K562 (cell line): ENCODE measurements at regions not wholly inside any gene's neighbourhood (a gene's known extent, or its start where the extent isn't known, plus 50 kb on each side); places are given as distances from the start of the nearest gene placed in this dataset.

Experiments
- BRD9 ChIP-seq: fragments of 450-650 bp; IDR thresholded peaks from 2 replicates; pipeline ENCODE4 v1.6.1; 2018; ENCODE audit warnings: low read depth; ENCODE audit not compliant: partially characterized antibody
- CSDE1 ChIP-seq, 2 experiments: fragments of 450-650 bp; IDR thresholded peaks; 2 replicates each; pipeline ENCODE4 v1.6.1; 2016; ENCODE audit warnings: mild to moderate bottlenecking in 1 of 2
- GATA2 ChIP-seq: sonication (generic); formaldehyde crosslinking; IDR thresholded peaks from 2 replicates; pipeline ENCODE4 v1.4.0; 2020; ENCODE audit warnings: mild to moderate bottlenecking, missing genetic modification reagents
- GATAD2A ChIP-seq: fragments of 450-650 bp; IDR thresholded peaks from 2 replicates; pipeline ENCODE4 v1.6.1; 2017
- GTF2A2 ChIP-seq: IDR thresholded peaks from 2 replicates; pipeline ENCODE4 v1.6.1; 2016; ENCODE audit warnings: mild to moderate bottlenecking, missing genetic modification characterization, missing compliant biosample characterization
- KLF10 ChIP-seq: fragments of 250-450 bp; sonication (Bioruptor Pico); IDR thresholded peaks from 2 replicates; pipeline ENCODE4 v1.6.1; 2021; ENCODE audit warnings: matching md5 sums
- LARP7 ChIP-seq: fragments of 450-650 bp; IDR thresholded peaks from 2 replicates; pipeline ENCODE4 v1.6.1; 2016
- NFXL1 ChIP-seq: fragments of 450-650 bp; formaldehyde crosslinking; IDR thresholded peaks from 2 replicates; pipeline ENCODE4 v1.4.0; 2021; ENCODE audit warnings: mild to moderate bottlenecking
- NR2C2 ChIP-seq, 2 experiments: fragments of 200-800 bp in 1 of 2; sonication (Bioruptor generic) in 1 of 2; sonication (generic) in 1 of 2; formaldehyde crosslinking in 1 of 2; IDR thresholded peaks; 2 replicates each; pipeline versions ENCODE4 v1.6.1 to v1.8.0; 2016 to 2022; ENCODE audit warnings: mild to moderate bottlenecking in 1 of 2, missing compliant biosample characterization in 1 of 2, missing genetic modification characterization in 1 of 2, missing genetic modification reagents in 1 of 2
- PHF21A ChIP-seq: fragments of 450-650 bp; IDR thresholded peaks from 2 replicates; pipeline ENCODE4 v1.6.1; 2017; ENCODE audit warnings: low read depth, borderline replicate concordance
- RFX5 ChIP-seq: IDR thresholded peaks from 2 replicates; pipeline ENCODE4 v1.6.1; 2011; ENCODE audit warnings: low read depth, mild to moderate bottlenecking, improper control_type of control experiment, low read length
- SMARCB1 ChIP-seq: IDR thresholded peaks from 2 replicates; pipeline ENCODE4 v1.6.1; 2011; ENCODE audit warnings: improper control_type of control experiment, low read depth; ENCODE audit not compliant: insufficient read length
- SMARCC2 ChIP-seq: fragments of 450-650 bp; IDR thresholded peaks from 2 replicates; pipeline ENCODE4 v1.6.1; 2017; ENCODE audit warnings: antibody characterized with exemption, moderate library complexity, mild to moderate bottlenecking, low read depth
- TEAD4 ChIP-seq, 2 experiments: sonication (generic) in 1 of 2; formaldehyde crosslinking in 1 of 2; IDR thresholded peaks; 2 replicates each; pipeline versions ENCODE4 v1.6.1 to v1.8.0; 2012 to 2022; ENCODE audit warnings: borderline replicate concordance in 1 of 2, inconsistent platforms in 1 of 2, low read length in 1 of 2, mild to moderate bottlenecking in 1 of 2, missing genetic modification reagents in 1 of 2
- TRIM24 ChIP-seq, 2 experiments: fragments of 450-650 bp; IDR thresholded peaks; 2 replicates each; pipeline ENCODE4 v1.6.1; 2016
- XRCC5 ChIP-seq: fragments of 200-400 bp; formaldehyde crosslinking; IDR thresholded peaks from 2 replicates; pipeline ENCODE4 v1.6.1; 2017; ENCODE audit warnings: low read depth, mild to moderate bottlenecking, low read length
- ZNF282 ChIP-seq: sonication (generic); formaldehyde crosslinking; IDR thresholded peaks from 2 replicates; pipeline ENCODE4 v1.8.1; 2023; ENCODE audit warnings: missing genetic modification reagents
- ZNF592 ChIP-seq: fragments of 450-650 bp; IDR thresholded peaks from 2 replicates; pipeline ENCODE4 v1.6.1; 2017; ENCODE audit warnings: antibody characterized with exemption, mild to moderate bottlenecking
- ZNF778 ChIP-seq: fragments of 450-650 bp; formaldehyde crosslinking; IDR thresholded peaks from 2 replicates; pipeline ENCODE4 v1.4.0; 2020; ENCODE audit warnings: mild to moderate bottlenecking, moderate library complexity
- ZNF79 ChIP-seq: fragments of 250-450 bp; sonication (Bioruptor Pico); IDR thresholded peaks from 2 replicates; pipeline ENCODE4 v1.4.0; 2020; ENCODE audit warnings: low read depth, mild to moderate bottlenecking, moderate library complexity
- TF ChIP-seq, protein P1 (sequence below): fragments of 450-650 bp; conservative IDR thresholded peaks from 2 replicates; pipeline ENCODE4 v1.6.1; 2016; ENCODE audit warnings: missing genetic modification characterization, low read depth, mild to moderate bottlenecking, control low read depth, missing compliant biosample characterization
- TF ChIP-seq, protein P2 (sequence below): fragments of 450-650 bp; IDR thresholded peaks from 2 replicates; pipeline ENCODE4 v1.6.1; 2016

GRCh38 chr6:26311385-26312095, 53.5 kb upstream of the BTN3A2 start (continued):
- peak; percentile 64 for TF ChIP-seq ZNF592
- TF ChIP-seq KLF10 (CRISPR knock-in tag): no peak
- TF ChIP-seq, protein P1, sequence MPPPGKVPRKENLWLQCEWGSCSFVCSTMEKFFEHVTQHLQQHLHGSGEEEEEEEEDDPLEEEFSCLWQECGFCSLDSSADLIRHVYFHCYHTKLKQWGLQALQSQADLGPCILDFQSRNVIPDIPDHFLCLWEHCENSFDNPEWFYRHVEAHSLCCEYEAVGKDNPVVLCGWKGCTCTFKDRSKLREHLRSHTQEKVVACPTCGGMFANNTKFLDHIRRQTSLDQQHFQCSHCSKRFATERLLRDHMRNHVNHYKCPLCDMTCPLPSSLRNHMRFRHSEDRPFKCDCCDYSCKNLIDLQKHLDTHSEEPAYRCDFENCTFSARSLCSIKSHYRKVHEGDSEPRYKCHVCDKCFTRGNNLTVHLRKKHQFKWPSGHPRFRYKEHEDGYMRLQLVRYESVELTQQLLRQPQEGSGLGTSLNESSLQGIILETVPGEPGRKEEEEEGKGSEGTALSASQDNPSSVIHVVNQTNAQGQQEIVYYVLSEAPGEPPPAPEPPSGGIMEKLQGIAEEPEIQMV (tag): 0 out of 2 replicates have a peak, but pooled peaks have one; percentile 14
- peak; percentile 51; the same call in 1 of the 2 replicates for TF ChIP-seq NR2C2 (CRISPR knock-in tag; IDR thresholded peaks at IDR 0.05)
- 0 out of 2 replicates have a peak, but pooled peaks have one; percentile 1 for TF ChIP-seq NR2C2 (tag; IDR thresholded peaks at IDR 0.05)
- TF ChIP-seq GTF2A2 (tag): no peak
- peak; percentile 90 for TF ChIP-seq BRD9
- TF ChIP-seq NFXL1: no peak
- TF ChIP-seq, protein P2, sequence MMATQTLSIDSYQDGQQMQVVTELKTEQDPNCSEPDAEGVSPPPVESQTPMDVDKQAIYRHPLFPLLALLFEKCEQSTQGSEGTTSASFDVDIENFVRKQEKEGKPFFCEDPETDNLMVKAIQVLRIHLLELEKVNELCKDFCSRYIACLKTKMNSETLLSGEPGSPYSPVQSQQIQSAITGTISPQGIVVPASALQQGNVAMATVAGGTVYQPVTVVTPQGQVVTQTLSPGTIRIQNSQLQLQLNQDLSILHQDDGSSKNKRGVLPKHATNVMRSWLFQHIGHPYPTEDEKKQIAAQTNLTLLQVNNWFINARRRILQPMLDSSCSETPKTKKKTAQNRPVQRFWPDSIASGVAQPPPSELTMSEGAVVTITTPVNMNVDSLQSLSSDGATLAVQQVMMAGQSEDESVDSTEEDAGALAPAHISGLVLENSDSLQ: peak; percentile 4; the same call in 1 of the 2 replicates
- peak in 1 of 2 experiments; percentile 65; a peak in 1 of 4 replicates for TF ChIP-seq CSDE1 (IDR thresholded peaks at IDR 0.05)
- TF ChIP-seq GATA2 (CRISPR knock-in tag): 0 out of 2 replicates have a peak, but pooled peaks have one; percentile 6
- TF ChIP-seq ZNF778: no peak
- peak; percentile 81 for TF ChIP-seq TEAD4 (IDR thresholded peaks at IDR 0.05; ENCODE audit: low read length)
- TF ChIP-seq TEAD4 (CRISPR knock-in tag; IDR thresholded peaks at IDR 0.05; ENCODE audit: borderline replicate concordance): no peak
- TF ChIP-seq ZNF282: no peak
- TF ChIP-seq TRIM24 (IDR thresholded peaks at IDR 0.05): peak in 1 of 2 experiments; percentile 26; a peak in 1 of 4 replicates
- TF ChIP-seq RFX5: no peak; the same call in 1 of the 2 replicates
- no peak for TF ChIP-seq LARP7
- no peak for TF ChIP-seq GATAD2A
- TF ChIP-seq XRCC5: 0 out of 2 replicates have a peak, but pooled peaks have one; percentile 48
- TF ChIP-seq SMARCC2: no peak
- peak; percentile 52; the same call in 1 of the 2 replicates for TF ChIP-seq PHF21A
- no peak for TF ChIP-seq ZNF79
- TF ChIP-seq SMARCB1: peak; percentile 79
